C4-2B (cell line): ENCODE measurements at regions not wholly inside any gene's neighbourhood (a gene's known extent, or its start where the extent isn't known, plus 50 kb on each side); places are given as distances from the start of the nearest gene placed in this dataset.

ENCODE experiments used
- CTCF ChIP-seq: fragments of 450-650 bp; conservative IDR thresholded peaks from 2 replicates; pipeline ENCODE4 v1.5.1; 2017; ENCODE audit warnings: mild to moderate bottlenecking
- ZFX ChIP-seq: fragments of 450-650 bp; IDR thresholded peaks from 2 replicates; pipeline ENCODE4 v1.6.1; 2017

GRCh38 chr2:217017456-217018252, 157.8 kb upstream of the TNP1 start:
- no peak for TF ChIP-seq CTCF
- TF ChIP-seq ZFX = no peak
